ENCODE measurements at regions not wholly inside any gene's neighbourhood (a gene's known extent, or its start where the extent isn't known, plus 50 kb on each side); places are given as distances from the start of the nearest gene placed in this dataset.

- Histone ChIP-seq H3K4me3 (no peak overlapping the region), H3K36me3 (no peaks in the 10 kb centered on the region), H3K27ac (no peak overlapping the region), H3K9me3 (no peaks in the 10 kb centered on the region), H3K4me1 (peaks cover 0 to 14% (median 4%) of the 10 kb centered on the region in 9 donors), H3K27me3 (peaks cover 0 to 5% (median 0%) of the 10 kb centered on the region in 7 donors)
- intact Hi-C loops (cut with DNase I) = loop anchor here in 4 of 10 donors (10.0 kb wide), 2 partner anchors 97 to 147 kb away; no protein-coding TSS in a partner anchor
- TF ChIP-seq, protein P1, sequence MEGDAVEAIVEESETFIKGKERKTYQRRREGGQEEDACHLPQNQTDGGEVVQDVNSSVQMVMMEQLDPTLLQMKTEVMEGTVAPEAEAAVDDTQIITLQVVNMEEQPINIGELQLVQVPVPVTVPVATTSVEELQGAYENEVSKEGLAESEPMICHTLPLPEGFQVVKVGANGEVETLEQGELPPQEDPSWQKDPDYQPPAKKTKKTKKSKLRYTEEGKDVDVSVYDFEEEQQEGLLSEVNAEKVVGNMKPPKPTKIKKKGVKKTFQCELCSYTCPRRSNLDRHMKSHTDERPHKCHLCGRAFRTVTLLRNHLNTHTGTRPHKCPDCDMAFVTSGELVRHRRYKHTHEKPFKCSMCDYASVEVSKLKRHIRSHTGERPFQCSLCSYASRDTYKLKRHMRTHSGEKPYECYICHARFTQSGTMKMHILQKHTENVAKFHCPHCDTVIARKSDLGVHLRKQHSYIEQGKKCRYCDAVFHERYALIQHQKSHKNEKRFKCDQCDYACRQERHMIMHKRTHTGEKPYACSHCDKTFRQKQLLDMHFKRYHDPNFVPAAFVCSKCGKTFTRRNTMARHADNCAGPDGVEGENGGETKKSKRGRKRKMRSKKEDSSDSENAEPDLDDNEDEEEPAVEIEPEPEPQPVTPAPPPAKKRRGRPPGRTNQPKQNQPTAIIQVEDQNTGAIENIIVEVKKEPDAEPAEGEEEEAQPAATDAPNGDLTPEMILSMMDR (IDR thresholded peaks at IDR 0.05) = no peak
- ATAC-seq (no peak), DNase-seq (no peak)
- 83 to 86% methylated on average over 6 of the region's 6 CpGs for WGBS, 2 donors
These were observed 235.0 kb downstream of the ICOS start for GRCh38 chr2:204171432-204172144.

DNA sequence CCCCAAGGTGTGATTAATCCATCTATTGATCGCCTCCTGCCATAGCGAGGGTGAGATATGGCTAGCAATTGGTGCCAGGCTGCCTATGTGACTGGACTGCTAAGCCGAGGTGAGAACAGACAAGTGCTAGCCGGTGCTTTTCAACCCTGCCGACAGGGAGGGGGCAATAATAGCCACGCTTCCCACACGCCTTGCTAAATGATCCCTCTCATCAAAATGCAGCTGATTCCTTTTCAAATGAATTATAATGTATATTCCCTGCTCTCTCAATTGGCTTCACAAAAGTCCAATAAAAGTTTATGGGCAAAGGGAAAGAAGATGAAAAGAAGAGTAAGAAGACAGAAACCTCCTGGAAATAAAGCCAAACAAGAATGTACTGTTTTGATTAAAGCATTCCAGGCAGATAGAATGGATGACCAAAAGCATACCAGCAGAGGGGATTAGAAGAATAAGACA, 235.6 kb downstream of the ICOS start:
- intact Hi-C loops (cut with DNase I) = loop anchor here in 4 of 10 donors (10.0 kb wide), 2 partner anchors 97 to 147 kb away; no protein-coding TSS in a partner anchor
- no peak overlapping the region for H3K27ac ChIP-seq
- WGBS, 2 donors = 52 to 72% methylated on average over 7 of the region's 7 CpGs
- peaks cover 0 to 5% (median 0%) of the 10 kb centered on the region in 7 donors for H3K27me3 ChIP-seq
- ATAC-seq (no peak), DNase-seq (no peak)
- no peak overlapping the region for H3K4me3 ChIP-seq
- TF ChIP-seq, protein P1 (IDR thresholded peaks at IDR 0.05) = no peak
- no peaks in the 10 kb centered on the region for H3K36me3 ChIP-seq
- peaks cover 0 to 14% (median 4%) of the 10 kb centered on the region in 9 donors for H3K4me1 ChIP-seq
- H3K9me3 ChIP-seq = no peaks in the 10 kb centered on the region

DNA sequence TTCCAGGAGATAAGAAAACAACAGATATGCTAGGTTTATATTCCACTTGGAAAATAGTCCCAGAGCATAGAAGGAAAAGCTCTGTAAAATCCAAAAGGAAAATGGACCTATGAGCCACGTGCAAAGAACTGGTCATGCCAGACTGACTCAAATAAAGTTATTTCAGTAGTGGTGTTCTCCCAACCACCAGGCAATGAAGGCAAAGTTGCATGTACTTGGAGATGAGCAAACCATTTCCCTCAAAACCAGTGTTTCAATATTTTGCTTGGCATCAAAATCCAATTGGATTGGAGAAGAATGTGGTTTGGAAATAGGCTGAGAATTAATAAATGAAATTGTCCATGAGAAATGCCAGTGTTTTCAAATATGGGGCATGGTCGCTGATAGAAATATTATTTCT, 237.5 kb downstream of the ICOS start:
- TF ChIP-seq, protein P1 (IDR thresholded peaks at IDR 0.05) = no peak
- H3K4me3 ChIP-seq = no peak overlapping the region
- no peaks in the 10 kb centered on the region for H3K36me3 ChIP-seq
- no peak for DNase-seq
- intact Hi-C loops (cut with DNase I) = loop anchor here in 4 of 10 donors (10.0 kb wide), 2 partner anchors 99 to 149 kb away; no protein-coding TSS in a partner anchor
- no peak overlapping the region for H3K27ac ChIP-seq
- no peaks in the 10 kb centered on the region for H3K9me3 ChIP-seq
- peaks cover 0 to 14% (median 4%) of the 10 kb centered on the region in 9 donors for H3K4me1 ChIP-seq
- WGBS, 2 donors = 22 to 53% methylated on average over 2 of the region's 2 CpGs
- H3K27me3 ChIP-seq = peaks cover 0 to 5% (median 0%) of the 10 kb centered on the region in 7 donors
- ATAC-seq = no peak

DNA sequence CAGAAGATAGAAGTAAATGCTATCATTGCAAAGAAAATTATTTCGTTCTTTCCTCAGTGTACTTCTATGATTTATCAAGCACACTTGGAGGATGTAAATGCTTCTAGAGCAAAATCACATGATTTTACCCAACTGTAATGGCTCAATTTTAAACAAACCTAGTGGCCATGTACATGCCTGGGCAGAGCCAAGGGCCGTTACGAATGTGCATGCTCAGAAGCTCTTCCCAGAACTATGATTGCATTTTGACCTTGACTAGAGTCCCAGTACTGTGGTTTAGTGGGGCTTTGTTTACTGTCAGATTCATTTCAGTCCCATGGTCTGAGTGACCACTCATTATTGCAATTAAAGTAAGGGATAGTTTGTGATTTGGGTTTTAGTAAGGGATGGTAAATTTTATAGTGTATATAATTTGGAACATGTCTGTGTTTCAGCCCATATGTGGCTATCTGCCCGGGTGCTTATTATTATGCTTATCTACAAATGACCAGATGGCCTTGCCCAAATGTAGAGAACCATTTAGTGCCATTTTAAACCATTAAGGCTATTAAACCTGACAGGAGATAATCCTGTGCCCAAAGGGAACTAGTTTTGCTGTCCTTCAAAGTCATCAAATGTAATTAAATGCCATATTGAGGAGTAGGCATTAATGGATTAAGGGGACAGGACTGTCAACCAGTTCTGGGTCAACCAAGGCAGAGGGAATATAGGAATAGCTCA, 239.1 kb downstream of the ICOS start:
- Histone ChIP-seq H3K9me3 (no peaks in the 10 kb centered on the region), H3K36me3 (no peaks in the 10 kb centered on the region), H3K4me1 (peaks cover 0 to 14% (median 4%) of the 10 kb centered on the region in 9 donors), H3K27ac (no peak overlapping the region), H3K4me3 (no peak overlapping the region), H3K27me3 (peaks cover 0 to 5% (median 0%) of the 10 kb centered on the region in 7 donors)
- ATAC-seq (no peak), DNase-seq (no peak)
- 78 to 85% methylated on average over 4 of the region's 4 CpGs for WGBS, 2 donors
- intact Hi-C loops (cut with DNase I) = loop anchor here in 6 of 10 donors (2.0 to 10.0 kb wide), 6 partner anchors 27 to 151 kb away; no protein-coding TSS in a partner anchor
- TF ChIP-seq, protein P1 (IDR thresholded peaks at IDR 0.05) = no peak

All from heart right ventricle (tissue), 16 donors.